PFSK-1 (cell line): ENCODE measurements at regions not wholly inside any gene's neighbourhood (a gene's known extent, or its start where the extent isn't known, plus 50 kb on each side); places are given as distances from the start of the nearest gene placed in this dataset.

Experiments used
- FOXP2 ChIP-seq: optimal IDR thresholded peaks from 2 replicates; pipeline ENCODE3; 2011; ENCODE audit warnings: borderline replicate concordance, control low read depth, inconsistent platforms; ENCODE audit not compliant: insufficient read depth; ENCODE audit errors: extremely low read length, extremely low read depth
- POLR2AphosphoS5 ChIP-seq: IDR thresholded peaks from 2 replicates; pipeline ENCODE4 v1.6.1; 2012; ENCODE audit warnings: low read depth, mild to moderate bottlenecking, control low read depth, low read length, moderate library complexity
- REST ChIP-seq, 2 experiments: IDR thresholded peaks; 2 replicates each; pipeline versions ENCODE4 v1.6.1 to v1.8.0; 2011 to 2012; ENCODE audit warnings: low read depth in 2 of 2, low read length in 2 of 2, control low read depth in 1 of 2, inconsistent platforms in 1 of 2, mild to moderate bottlenecking in 1 of 2, moderate library complexity in 1 of 2; ENCODE audit not compliant: insufficient read depth in 1 of 2
- SIN3A ChIP-seq: IDR thresholded peaks from 2 replicates; pipeline ENCODE4 v1.6.1; 2012; ENCODE audit warnings: mild to moderate bottlenecking, low read length, moderate library complexity, borderline replicate concordance; ENCODE audit not compliant: insufficient read depth
- TAF1 ChIP-seq: IDR thresholded peaks from 2 replicates; pipeline ENCODE4 v1.6.1; 2012; ENCODE audit warnings: low read length, control low read depth, borderline replicate concordance; ENCODE audit not compliant: insufficient read depth

DNA sequence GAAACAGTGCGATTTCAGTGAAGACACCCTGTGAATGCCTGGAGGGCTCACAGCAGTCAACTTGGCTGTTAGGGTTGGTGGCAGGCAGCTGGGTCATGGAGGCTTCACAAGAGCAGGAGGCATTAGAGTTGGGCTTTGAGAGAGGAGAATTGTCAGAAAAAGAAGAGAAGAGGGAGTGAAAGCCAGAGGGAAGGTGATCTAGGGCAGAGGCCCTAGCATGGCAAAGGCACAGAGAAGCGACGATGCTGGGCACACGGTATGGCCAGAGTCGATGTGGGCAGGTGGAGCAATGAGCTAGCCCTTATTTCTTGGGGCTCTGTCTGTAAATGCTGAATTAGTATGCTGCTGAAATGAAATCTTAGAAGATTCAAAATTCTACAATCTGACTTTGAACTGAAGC lies 52.6 kb upstream of the OLFM4 start:
- TF ChIP-seq TAF1: no peak
- TF ChIP-seq SIN3A: no peak
- no peak for TF ChIP-seq REST (IDR thresholded peaks at IDR 0.05; ENCODE audit: insufficient read depth in 1 of 2, low read depth in 2 of 2, low read length in 2 of 2)
- no peak for TF ChIP-seq POLR2AphosphoS5
- no peak for TF ChIP-seq FOXP2

GRCh38 chr13:52975161-52975560 lies 53.5 kb upstream of the OLFM4 start:
- TF ChIP-seq SIN3A (no peak), FOXP2 (no peak), TAF1 (no peak), REST (IDR thresholded peaks at IDR 0.05; ENCODE audit: insufficient read depth in 1 of 2, low read depth in 2 of 2, low read length in 2 of 2) (no peak), POLR2AphosphoS5 (no peak)

DNA sequence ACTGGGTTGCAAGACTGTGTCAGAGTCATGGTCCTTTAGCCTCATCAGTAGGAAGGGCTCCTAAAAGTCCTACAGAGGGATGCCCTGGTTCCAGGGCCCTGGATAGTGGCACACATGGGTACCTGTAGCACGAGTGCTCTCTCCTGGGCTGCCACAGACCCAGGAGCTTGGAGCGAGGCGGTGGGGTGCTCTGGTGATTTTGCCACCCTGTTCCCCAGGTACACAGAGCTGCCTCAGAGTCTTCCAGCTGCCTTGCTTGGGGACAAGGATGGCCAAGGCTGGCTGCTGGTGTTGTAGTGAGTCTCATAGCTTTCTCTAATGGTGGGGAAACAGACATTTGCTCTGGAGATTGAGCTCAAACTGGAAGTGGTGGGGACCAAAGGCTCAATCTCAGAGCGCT lies 53.9 kb upstream of the OLFM4 start:
- TF ChIP-seq POLR2AphosphoS5: no peak
- no peak for TF ChIP-seq FOXP2
- no peak for TF ChIP-seq TAF1
- no peak for TF ChIP-seq REST (IDR thresholded peaks at IDR 0.05; ENCODE audit: insufficient read depth in 1 of 2, low read depth in 2 of 2, low read length in 2 of 2)
- no peak for TF ChIP-seq SIN3A

GRCh38 chr13:52969373-52969772 lies 59.2 kb upstream of the OLFM4 start:
- TF ChIP-seq SIN3A: no peak
- TF ChIP-seq REST (IDR thresholded peaks at IDR 0.05; ENCODE audit: insufficient read depth in 1 of 2, low read depth in 2 of 2, low read length in 2 of 2): no peak
- no peak for TF ChIP-seq FOXP2
- no peak for TF ChIP-seq POLR2AphosphoS5
- no peak for TF ChIP-seq TAF1

DNA sequence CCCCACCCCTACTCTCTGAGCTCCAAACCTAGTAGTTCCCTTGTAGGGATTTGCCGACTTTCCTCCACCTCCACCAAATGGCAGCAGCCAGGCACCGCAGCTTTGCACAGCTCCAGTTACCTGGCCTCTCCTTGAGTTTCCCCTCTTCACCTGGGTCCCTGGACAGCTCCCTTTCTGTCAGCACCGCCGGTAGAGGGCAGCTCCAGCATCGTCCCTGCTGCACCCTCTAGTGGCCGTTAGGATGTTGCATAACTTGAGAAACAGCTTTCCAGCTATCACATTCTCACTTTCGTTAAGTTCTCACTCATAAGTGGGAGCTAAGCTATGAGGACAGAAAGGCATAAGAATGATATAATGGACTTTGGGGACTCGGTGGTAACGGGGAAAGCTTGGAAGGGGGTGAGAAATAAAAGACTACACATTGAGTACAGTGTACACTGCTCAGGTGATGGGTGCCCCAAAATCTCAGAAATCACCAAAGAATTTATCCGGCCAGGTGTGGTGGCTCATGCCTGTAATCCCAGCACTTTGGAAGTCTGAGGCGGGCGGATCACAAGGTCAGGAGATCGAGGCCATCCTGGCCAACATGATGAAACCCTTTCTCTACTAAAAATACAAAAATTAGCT lies 60.4 kb upstream of the OLFM4 start:
- no peak for TF ChIP-seq TAF1
- no peak for TF ChIP-seq POLR2AphosphoS5
- peak; percentile 91 to 95 for TF ChIP-seq REST (IDR thresholded peaks at IDR 0.05; ENCODE audit: insufficient read depth in 1 of 2, low read depth in 2 of 2, low read length in 2 of 2)
- 0 out of 2 replicates have a peak, but pooled peaks have one; percentile 23 for TF ChIP-seq SIN3A
- peak; percentile 31 for TF ChIP-seq FOXP2
